RPMI7951 (cell line): ENCODE measurements at regions not wholly inside any gene's neighbourhood (a gene's known extent, or its start where the extent isn't known, plus 50 kb on each side); places are given as distances from the start of the nearest gene placed in this dataset.
A peak's percentile ranks its signal among the peaks of the same experiment; 100 is the strongest.

Source experiments
- DNase-seq: peaks from one replicate; pipeline ENCODE4 v3.0.0-alpha.2; 2012; ENCODE audit warnings: low read depth

DNA sequence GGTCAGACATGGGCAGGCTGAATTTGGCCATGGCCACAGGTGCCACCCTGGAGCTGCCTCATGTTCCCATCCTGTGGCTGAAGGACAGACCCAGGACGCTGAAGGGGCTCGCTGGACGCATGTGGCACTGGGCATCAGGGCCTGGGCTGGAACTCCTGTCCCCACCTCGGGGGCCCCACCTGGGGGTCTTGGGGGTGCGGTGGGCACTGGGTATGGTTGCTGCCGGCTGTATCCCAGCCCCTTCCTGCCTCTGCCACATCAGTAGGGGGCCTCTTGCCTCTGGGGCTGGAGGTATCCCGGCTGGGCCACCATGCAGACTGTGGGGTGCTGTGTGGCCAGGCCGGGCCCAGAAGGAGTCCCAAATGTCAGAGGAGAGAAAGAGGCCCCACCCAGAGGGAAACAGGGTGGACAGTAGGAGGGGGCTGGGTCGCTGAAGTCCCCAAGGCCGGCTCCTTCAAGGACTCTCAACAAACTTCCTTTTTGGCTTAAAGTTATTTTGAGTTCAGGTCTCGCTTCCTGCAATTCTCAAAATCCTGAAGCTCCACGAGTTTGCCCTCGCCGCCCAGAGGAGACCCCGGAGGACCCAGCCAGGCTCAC lies 78.7 kb downstream of the SIK1 start:
- DNase-seq: no peak

DNA sequence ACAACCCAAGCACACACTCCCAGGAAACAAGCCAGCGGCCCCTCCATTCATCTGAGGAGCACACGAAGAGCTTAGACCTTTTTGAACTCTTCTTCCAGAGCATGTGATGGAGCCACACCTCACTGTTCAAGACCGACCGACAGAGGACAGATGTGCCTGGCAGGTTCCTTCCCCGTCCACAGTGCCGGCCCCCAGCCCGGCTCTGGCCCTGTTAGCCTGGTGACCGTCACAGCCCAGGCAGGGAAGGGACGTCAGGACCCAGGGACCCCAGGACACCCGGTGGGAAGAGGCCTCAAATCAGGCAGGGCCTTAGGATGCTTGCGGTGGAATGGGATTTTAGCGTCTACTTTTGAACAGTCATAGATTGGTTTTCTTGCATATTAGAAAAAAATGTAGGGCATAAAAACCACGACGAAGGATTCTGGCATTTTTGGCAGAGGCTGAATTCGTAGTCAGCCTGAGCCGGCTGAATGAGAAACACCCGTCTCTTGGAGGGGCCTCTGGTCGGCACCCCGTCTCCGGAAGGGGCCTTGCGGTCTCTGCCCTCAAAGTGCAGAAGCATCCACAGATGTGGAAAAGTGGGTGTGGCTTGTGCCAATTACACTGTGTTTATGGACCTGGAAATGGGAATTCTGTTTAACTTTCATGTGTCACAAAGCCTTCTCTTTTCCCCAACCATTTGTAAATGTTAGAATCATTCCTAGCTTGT lies 79.3 kb downstream of the SIK1 start:
- no peak for DNase-seq

DNA sequence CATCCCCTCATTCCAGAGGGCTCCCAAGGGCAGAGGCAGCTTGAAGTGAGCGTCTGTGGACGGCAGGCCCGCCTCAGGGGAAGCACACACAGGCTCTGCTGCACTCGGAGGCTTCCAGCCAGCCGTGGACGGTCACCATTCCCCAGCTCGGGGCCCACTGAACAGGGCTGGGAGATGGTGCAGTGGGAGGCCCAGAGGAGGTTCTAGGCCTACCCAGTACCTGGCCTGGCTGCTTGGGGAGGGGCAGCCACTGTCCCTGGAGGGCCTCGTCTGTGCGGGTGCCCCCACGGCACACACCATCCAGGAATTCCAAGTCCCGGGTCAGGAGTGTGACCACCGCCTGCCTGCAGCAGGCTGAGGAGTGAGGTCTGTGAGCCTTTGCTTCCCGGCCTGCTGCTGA lies 80.4 kb downstream of the SIK1 start:
- DNase-seq: no peak

DNA sequence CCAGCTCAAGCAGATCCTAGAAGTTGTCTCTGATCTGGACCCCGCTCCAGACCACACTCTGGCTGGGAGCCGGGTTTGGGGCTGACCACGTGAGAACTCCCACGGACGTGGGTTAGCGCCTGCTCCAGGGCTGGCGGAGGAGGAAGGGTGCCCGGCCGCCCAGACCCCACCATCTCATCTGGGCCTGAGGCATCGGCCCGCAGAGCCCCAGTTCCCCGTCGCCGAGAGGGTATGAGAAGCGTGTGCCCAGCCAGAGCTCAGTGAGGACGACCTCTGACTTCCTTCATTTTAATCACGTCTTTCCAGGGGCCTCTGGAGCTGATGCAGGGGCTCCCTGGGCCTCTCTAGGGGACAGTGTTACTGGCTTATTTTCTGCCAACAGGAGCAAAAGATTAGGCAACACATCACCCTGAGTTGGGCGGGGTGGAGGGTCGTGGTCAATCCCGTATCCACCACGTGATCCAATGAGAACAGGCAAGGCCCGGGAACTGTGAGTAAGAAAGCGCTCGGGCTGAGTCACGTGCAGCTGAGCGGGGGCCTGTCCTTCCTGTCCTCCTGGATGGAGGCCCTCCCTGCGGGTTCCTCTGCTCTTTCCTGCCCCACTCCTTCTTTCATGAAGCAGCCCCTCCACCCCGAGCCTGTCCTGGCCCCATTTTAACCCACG lies 81.1 kb downstream of the SIK1 start:
- peak; percentile 58 for DNase-seq

DNA sequence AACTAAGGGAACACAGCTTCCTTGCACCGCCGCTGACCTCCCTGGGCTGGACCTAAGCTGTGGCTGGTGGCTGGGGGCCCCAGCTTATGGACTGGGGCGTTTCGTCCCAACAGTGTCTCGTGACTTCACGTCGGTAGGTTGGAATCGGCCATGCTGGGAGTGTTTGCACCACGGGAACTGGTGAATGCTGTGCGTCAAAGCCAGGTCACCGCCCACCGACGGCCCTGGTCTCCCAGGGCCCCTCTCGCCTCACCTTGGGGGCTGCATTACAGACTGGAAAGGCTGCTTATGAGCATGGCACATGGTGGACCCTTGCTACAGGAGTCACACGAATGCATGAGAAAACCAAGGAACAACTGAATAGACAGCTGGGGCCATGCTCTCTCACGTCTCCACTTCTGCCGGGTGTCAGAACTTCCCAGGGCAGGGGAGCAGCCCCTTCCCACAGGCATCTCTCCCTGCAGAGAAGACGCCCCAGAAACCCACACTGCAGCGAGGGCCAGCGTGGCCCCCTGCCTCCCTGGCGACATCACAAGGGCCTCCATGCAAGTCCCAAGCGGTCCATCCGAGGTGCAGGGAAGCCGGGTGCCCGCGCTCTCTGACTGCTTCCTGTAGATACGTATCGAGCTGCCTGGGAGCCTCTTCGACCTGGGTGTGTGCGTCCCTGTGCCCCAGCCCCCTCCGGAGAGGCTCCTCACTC lies 81.7 kb downstream of the SIK1 start:
- no peak for DNase-seq

DNA sequence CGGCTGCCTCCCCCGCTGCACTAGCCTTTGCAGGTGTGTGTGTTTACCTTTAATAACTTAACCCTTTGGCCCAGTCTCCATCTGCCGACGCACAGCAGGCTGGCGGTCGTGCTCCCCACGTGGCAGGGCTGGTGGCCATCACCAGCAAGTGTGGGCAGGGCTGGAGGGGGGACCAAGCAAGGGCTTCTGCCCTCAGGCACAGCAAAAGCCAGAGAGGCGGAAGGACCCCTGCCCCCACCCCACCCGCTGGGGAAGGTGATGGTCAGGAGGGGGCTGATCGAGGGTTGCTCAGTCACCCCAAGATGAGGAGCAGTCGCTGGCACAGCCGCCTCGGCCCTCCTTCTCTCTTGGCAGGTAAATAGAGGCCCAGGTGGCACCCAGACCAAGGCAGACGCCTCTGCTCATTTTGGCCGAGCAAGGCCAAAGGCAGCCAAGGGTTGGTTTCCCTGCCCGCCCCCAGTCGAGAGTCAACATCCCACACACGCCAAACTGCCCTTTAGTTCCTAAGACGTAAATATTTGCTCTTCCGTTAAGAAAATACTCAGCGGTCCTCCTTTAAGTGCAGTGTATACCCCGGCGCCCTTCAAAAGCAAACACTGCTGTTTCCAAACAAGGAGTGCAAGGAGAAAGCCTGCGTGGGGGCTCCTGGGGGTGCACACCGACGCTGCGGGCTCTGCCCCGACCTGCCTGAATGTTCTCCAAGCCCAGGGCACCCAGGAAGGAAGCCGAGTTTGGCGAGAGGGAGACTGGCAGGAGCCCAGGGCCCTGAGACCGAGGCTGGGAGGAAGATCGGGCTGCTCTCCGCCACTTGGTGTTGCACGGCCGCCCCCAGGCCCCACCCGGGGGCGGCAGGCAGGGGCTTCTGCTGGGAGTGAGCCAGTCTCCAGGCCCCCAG lies 82.7 kb downstream of the SIK1 start:
- DNase-seq: no peak

DNA sequence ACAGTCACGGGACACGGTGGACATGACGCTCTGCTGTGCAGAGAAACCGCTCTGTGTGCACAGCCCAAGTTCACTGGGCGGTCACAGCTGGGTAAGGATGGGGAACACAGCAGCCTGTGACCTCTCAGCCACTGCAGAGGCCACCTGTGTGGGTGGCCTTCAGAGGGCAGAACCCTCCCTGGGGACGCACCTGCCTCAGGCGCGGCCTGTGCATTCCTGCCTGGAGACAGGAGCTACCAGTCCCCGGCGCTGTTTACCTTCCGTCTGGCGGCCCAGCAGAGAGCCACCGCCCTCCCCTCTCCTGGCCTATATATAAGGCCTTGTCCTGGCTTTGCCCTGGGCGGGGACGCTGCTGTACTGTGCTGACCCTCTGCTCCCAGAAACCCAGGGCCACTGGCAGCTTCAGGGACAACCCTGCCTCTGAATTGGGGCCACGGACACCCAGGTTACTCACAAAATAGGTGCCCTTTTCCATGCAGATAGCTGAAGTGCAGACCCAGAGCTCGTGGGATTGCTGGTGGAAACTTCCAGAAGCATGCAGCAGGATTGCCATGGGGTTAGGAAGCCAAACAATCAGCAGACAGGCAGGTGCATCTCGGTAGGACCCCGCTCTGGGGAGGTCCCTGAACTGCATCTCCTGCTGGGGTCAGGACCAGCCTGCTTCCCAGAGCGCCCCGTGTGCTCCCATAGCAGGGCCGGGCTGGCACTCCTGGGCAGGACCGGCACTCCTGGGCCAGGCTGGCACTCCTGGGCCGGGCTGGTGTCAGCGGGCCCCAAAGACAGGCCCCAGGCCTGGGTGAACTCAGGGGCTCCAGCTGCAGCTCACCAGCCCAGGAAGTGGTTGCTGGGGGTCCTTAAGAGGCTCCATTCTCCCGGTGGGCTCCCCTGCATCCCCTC lies 83.6 kb downstream of the SIK1 start:
- DNase-seq: no peak

DNA sequence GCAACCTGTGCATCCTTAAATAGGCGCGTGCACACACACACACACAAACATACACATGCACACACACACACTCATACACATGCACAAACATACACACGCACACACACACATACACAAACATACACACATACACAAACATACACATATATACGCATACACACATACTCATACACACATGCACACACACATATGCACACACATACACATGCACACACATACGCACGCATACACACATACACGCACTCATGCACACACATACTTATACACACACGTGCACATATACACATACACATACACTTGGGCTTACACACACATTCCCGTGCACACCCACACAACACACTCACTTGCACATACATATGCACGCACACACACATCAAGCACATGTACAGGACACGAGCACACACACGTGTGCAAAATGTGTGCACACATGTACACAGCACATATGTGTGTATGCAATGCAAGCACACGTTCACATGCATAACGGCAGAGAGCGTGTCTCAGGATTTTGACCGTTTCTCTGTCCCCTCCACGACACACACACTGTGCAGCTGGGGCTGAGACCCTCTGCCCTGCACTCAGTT lies 84.5 kb downstream of the SIK1 start:
- DNase-seq: no peak

DNA sequence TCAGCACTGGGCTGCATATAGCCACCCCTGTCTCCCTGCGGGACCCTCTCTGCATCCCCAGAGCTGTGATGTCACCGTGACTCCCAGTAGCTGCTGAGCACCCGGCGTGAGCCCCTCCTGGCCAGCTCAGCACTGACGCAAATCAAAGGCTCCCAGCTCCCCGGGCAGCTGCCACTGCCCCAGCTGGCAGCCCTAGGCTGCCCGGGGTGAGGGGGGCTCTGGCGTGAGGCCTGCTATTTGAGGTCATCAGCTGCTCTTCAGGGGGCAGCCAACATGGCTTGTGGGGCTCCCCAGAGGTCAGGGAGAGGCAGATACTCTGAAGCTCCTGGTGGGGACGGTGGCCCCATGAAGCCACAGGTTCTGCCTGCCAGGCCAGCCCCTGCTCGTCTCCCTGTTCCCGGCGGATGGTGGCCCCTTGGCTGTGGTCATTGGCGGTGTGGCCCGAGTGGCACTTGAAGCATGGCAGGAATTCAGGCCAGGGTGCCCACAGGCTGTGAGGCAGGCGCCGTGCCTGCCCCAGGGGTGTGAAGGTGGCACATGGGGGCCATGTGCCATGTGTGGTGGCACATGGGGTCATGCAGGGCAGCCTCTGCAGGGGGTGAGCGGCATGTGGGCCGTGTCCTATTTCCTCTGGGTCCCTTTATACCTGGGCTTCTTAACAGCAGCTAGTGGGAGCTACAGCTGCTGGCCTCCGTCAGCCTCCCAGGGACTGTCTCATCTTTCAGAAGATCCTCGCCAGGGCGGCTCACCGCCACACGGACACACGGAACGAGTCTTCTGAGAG lies 85.4 kb downstream of the SIK1 start:
- peak; percentile 28 for DNase-seq

DNA sequence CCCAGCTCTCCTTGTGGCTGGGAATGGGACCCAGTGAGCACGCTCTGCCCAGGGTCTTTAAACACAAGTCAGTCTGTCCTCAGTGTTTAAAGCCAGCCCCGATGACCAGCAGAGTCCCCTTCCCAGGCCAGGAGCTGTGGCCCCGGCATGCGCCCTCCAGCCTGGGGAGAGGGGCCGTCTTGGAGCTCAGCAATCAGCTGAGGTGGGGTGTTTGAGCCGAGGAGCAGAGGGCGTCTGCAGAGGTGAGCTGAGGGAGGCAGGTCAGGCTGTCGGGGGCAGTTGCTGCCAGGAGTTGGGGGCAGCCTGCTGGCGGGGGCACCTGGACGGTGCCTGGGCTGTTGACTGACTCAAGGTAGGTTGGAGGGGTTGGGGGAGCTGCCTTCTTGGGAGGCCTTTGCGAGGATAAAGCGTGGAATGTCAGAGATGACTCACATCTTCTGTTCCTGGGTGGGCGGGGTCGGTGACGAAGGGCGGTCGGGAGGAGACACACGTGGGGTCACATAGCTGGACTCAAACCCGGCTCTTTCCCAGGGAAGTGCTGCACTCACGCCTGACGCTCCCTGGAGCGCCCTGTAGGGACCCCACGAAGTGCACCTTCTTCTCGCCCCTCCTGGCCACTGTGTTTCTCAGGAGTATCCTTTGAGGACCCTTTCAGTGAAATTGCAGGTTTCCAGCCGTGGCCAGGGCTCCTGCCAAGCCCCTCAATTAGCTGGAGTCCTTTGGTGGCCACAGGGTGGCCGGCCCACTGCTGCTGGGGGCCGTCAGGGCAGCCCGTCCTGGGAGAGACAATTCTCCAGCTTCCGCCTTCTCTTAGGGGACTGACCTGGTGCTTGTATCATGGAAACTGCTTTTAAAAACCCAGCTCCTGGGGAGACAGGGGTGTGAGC lies 86.2 kb downstream of the SIK1 start:
- DNase-seq: peak; percentile 77

DNA sequence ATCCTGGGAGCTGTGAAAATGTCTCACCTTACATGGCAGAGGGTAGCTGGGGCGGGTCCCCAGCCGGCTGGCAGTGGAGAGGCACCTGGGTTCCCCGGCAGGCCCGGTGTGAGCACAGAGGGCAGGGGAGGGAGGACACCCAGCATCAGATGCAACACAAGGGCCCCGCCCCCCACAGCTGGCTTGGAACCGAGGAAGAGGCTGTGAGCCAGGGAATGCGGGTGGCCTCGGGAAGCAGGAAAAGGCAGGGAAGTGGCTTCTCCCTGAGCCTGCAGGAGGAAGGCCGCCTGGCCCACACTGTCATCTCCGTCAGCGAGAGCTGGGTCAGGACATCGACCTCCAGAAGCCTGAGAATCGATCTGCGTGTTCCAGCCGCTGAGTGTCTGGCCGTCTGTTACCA lies 87.3 kb downstream of the SIK1 start:
- DNase-seq: no peak

DNA sequence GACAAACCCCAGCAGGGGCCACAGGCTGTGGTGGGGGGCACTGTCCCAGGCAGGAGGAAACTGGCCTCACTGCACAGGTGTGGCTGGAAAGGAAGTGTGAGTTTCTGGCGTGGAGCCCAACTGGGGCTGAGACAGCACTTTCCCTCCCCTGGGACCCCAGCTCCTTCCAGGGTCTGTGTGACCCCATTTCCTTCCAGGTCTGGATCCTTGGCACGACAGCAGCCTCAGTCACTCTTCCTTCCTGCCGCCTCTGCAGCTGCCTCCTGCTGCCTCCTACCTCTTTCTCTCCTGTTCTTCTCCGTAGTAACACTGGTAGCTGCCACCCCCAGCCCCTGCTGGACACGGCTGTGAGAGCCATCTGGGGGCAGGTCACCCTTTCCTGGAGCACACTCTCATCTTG lies 88.0 kb downstream of the SIK1 start:
- no peak for DNase-seq

DNA sequence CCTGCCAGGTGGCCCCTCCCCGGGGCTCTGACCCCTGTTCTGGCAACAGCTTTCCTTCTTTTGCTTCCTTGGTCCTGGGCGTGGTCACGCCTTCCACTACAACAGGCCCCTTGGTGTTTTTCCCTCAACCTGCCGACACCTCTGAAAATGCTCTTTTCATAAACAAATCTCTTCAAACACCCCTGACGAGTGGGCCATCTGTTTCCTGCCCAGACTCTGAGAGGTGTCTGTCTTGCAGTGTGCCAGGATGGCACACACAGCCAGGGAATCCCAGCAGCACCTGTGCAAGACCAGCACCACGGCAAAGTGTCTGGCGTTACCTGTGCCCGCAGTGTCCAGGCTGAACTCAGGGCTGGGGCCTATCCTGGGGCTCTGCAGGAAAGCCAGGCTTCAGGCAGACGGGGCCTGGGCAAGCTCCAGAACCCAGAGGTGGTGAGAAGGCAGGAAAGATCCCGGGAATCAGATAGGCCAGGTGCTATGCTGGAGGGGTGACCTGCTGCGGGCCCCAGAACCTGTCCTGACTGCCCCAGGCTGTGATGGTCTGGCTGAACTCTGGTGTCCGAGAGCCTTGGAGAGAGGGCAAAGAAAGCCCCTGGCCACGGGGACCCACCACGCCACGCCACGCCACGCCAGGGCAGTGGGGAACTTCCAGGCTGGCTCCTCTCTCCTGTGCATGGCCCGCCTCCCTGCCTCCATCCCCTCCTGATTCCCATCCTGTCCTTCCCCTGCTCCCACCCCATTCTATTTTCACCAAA lies 88.9 kb downstream of the SIK1 start:
- no peak for DNase-seq

DNA sequence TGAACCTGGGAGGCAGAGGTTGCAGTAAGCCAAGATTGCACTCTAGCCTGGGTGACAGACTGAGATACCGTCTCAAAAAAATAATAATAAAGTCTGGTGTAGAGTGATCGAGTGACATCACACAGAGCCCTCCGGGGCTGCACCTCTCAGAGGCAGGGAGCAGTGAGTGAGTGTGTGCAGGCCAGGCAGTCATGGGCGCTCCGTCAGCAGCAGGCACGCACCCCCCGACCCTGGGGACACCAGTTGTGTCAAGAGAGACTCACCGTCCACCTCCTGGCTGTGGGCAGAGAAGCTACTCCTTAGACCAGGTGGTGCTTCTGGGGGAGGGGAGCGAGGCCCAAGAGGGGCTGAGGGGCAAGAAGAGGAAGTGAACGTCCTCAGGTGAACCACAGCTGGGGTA lies 91.8 kb downstream of the SIK1 start:
- DNase-seq: no peak

DNA sequence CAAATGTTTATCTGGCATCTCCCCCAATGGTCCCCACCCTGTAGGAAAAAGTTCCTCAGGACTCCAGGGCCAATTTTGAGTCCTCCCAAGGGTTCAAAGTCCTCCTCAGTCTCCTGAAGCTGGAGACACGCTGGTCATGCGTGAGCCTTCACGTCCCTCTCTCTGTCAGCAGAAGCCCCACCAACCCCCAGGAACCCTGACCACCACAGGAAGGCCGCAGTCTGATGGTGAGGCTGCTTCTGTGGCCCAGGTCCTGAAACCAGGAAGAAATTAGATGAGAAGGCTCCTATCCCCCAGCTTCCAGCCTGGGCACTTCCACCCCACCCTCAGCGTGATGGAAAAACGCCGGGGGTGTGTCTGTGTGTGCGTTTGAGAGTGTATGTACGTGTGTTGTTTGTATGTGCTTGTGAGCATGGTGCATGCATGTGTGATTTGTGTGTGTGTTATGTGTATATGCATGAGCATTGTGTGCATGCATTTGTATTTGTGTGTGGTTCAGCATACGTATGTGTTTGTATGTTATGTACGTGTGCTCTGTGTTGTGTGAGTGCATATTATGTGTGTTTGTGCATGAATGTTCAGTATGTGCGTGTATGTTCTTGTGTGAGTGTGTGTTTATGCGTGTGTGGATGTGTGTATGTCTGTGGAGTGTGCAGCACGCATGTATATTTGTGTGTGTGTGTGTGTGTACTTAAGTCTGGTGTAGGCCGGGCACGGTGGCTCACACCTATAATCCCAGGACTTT lies 92.5 kb downstream of the SIK1 start:
- DNase-seq: no peak

DNA sequence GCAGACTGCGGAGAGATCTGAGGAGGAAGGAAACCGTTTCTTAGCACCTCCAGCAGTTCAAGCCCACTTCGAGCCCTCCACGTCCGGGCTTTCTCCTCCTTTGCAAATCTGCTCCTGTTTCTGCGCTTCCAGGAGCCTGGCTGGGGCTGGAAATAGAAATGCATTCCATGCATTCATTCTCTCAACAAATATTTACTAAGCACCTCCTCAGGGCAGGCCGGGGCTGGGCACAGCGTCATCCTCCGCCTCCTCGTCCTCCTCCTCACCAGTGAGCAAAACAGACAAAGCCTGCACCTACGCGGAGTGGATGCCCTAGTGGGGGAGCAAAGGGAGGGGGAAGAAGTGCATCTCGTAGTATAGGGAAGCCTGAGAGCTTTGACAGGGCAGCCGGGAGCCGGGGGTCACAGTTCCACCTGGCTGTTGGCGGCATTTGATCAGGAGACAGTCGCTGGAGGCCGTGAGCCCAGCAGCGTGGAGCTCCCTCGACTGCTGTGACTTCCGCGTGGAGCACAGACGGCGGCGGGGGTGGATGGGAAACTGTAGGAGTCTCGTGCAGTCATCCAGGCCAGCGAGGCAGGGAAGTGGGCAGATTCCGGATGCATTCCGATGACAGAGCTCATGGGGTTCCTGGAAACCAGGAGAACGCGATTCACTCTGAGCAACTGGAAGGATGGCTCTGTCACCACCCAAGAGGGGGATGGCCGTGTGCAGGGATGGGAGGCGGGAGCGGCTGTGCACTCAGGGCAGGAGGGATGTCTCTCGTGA lies 93.5 kb downstream of the SIK1 start:
- DNase-seq: peak; percentile 68
